Esophagus (tissue), 2 donors: ENCODE measurements at regions not wholly inside any gene's neighbourhood (a gene's known extent, or its start where the extent isn't known, plus 50 kb on each side); places are given as distances from the start of the nearest gene placed in this dataset.

Experiments used
- H3K27ac ChIP-seq, 2 donors: one replicate each; pipeline ENCODE4 v1.5.1; 2013; ENCODE audit warnings: low read depth in 2 of 2, mild to moderate bottlenecking in 2 of 2, inconsistent platforms in 1 of 2, low read length in 1 of 2, moderate library complexity in 1 of 2
- H3K27me3 ChIP-seq, 2 donors: one replicate each; pipeline ENCODE4 v1.6.1; 2013; ENCODE audit warnings: low read length in 2 of 2, control low read depth in 1 of 2, mild to moderate bottlenecking in 1 of 2; ENCODE audit not compliant: insufficient read depth in 2 of 2, control insufficient read depth in 1 of 2
- H3K36me3 ChIP-seq, 2 donors: one replicate each; pipeline ENCODE4 v1.6.1; 2013; ENCODE audit warnings: low read length in 1 of 2; ENCODE audit not compliant: control insufficient read depth in 2 of 2, insufficient read depth in 2 of 2
- H3K4me1 ChIP-seq, 2 donors: one replicate each; pipeline ENCODE4 v1.6.1; 2013; ENCODE audit warnings: low read length in 1 of 2; ENCODE audit not compliant: control insufficient read depth in 2 of 2, insufficient read depth in 2 of 2
- H3K4me3 ChIP-seq, 2 donors: one replicate each; pipeline ENCODE4 v1.5.1; 2013; ENCODE audit warnings: low read length in 2 of 2, mild to moderate bottlenecking in 2 of 2, low read depth in 1 of 2, moderate library complexity in 1 of 2
- H3K9me3 ChIP-seq, 2 donors: one replicate each; pipeline ENCODE4 v1.6.1; 2013; ENCODE audit warnings: mild to moderate bottlenecking in 2 of 2, low read depth in 1 of 2, low read length in 1 of 2, moderate library complexity in 1 of 2; ENCODE audit not compliant: control insufficient read depth in 2 of 2, insufficient read depth in 1 of 2
- WGBS, 2 donors: extraction: QIAGEN DNeasy Blood & Tissue Kit; methylation state at CpG; one replicate each; pipeline ENCODE4 v1.1.7; 2013; 5-methylcytosine and 5-hydroxymethylcytosine counted together
- donor health status: healthy with polysubstance abuse.
- donor health status: Bipolar disorder and iron deficiency.

- Histone ChIP-seq H3K9me3 (no peaks in the 10 kb centered on the region), H3K4me1 (no peaks in the 10 kb centered on the region), H3K27ac (no peak overlapping the region), H3K27me3 (no peaks in the 10 kb centered on the region), H3K36me3 (peaks cover 0 to 4% of the 10 kb centered on the region in 2 donors), H3K4me3 (no peak overlapping the region)
- 90 to 91% methylated on average over 4 of the region's 4 CpGs for WGBS, 2 donors
Observed at GRCh38 chr2:144211065-144211464, 308.9 kb downstream of the ZEB2 start.

GRCh38 chr2:144210076-144210475, 309.8 kb downstream of the ZEB2 start:
- no peak overlapping the region for H3K4me3 ChIP-seq
- H3K36me3 ChIP-seq = peaks cover 0 to 4% of the 10 kb centered on the region in 2 donors
- 92 to 98% methylated on average over 2 of the region's 2 CpGs for WGBS, 2 donors
- H3K27ac ChIP-seq = no peak overlapping the region
- H3K27me3 ChIP-seq = no peaks in the 10 kb centered on the region
- no peaks in the 10 kb centered on the region for H3K4me1 ChIP-seq
- H3K9me3 ChIP-seq = no peaks in the 10 kb centered on the region

DNA sequence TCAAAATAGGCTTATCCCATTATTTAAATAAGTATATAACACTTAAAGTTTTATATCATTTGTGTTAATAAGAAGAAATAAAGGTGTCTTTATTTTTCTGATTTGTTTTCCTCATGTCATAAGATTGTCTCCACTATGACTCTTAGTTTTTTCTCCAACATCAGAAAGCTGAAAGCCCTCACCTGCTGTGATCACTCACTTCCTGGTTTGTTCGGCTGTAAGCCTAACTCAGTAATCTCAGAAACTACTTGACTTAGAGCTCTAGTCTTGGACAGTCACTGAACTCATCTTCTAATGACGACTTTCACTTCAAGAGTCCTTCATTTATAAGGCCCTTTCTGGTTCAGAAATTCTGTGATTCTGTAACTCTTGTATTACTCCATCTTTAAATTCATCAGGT, 311.0 kb downstream of the ZEB2 start:
- 91 to 94% methylated on average over 2 of the region's 2 CpGs for WGBS, 2 donors
- Histone ChIP-seq H3K27me3 (no peaks in the 10 kb centered on the region), H3K4me3 (no peak overlapping the region), H3K4me1 (no peaks in the 10 kb centered on the region), H3K27ac (no peak overlapping the region), H3K36me3 (peaks cover 0 to 4% of the 10 kb centered on the region in 2 donors), H3K9me3 (no peaks in the 10 kb centered on the region)

DNA sequence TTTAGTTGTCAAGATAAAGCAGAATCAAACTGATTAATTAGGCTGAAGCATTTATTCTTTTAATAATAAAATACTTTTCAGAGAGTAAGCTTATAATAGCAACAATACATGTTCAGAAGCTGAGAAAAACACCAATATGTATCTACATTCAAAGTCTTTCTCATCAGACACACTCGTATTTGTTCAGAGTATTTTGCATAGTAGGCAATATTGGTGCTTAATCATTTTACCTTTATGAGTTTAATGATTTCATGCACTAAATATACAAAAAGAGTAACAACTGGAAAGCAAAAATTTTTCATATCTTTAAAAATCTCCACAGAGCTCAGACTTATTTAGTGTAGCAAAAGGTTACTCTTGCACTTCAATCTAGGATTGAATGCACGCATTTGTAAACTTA, 313.9 kb downstream of the ZEB2 start:
- H3K4me1 ChIP-seq = no peaks in the 10 kb centered on the region
- peaks cover 0 to under 1% of the 10 kb centered on the region in 2 donors for H3K36me3 ChIP-seq
- no peak overlapping the region for H3K4me3 ChIP-seq
- 94 to 97% methylated on average over 2 of the region's 2 CpGs for whole genome bisulfite sequencing, 2 donors
- H3K27me3 ChIP-seq = no peaks in the 10 kb centered on the region
- no peak overlapping the region for H3K27ac ChIP-seq
- H3K9me3 ChIP-seq = no peaks in the 10 kb centered on the region

- Histone ChIP-seq H3K4me1 (no peaks in the 10 kb centered on the region), H3K36me3 (no peaks in the 10 kb centered on the region), H3K4me3 (no peak overlapping the region), H3K9me3 (no peaks in the 10 kb centered on the region), H3K27ac (no peak overlapping the region), H3K27me3 (no peaks in the 10 kb centered on the region)
- 72 to 76% methylated on average over 1 of the region's 1 CpG for WGBS, 2 donors
Observed at GRCh38 chr2:144201868-144202468, 318.0 kb downstream of the ZEB2 start.

DNA sequence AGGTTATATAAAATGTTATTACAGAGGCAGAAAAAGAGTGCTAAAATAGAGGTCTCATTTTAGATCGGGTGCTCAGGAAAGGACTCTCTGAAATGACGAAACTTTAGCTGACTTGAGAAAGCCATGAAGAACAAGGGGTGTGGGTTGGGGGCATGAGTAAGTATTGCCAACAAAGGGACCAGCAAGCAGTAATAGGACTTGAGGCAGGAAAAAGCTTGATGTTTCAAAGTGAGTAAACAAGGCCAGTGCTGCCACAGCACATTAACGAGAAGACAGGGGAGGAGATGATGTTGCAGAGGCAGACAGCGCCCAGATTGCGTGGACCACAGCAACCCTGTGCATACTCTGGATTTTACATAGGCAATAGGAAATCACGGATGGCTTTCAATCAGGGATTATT, 318.8 kb downstream of the ZEB2 start:
- Histone ChIP-seq H3K4me1 (no peaks in the 10 kb centered on the region), H3K27ac (no peak overlapping the region), H3K36me3 (no peaks in the 10 kb centered on the region), H3K27me3 (no peaks in the 10 kb centered on the region), H3K9me3 (no peaks in the 10 kb centered on the region), H3K4me3 (no peak overlapping the region)
- WGBS, 2 donors = 92 to 93% methylated on average over 6 of the region's 6 CpGs

- 67 to 68% methylated on average over 3 of the region's 3 CpGs for WGBS, 2 donors
- no peaks in the 10 kb centered on the region for H3K36me3 ChIP-seq
Observed at GRCh38 chr2:144198116-144198515, 321.8 kb downstream of the ZEB2 start.

GRCh38 chr2:144194326-144195071, 325.4 kb downstream of the ZEB2 start:
- 86 to 88% methylated on average over 5 of the region's 5 CpGs for WGBS, 2 donors
- H3K36me3 ChIP-seq = no peaks in the 10 kb centered on the region
- H3K27me3 ChIP-seq = no peaks in the 10 kb centered on the region
- H3K9me3 ChIP-seq = no peaks in the 10 kb centered on the region
- H3K4me3 ChIP-seq = no peak overlapping the region
- H3K27ac ChIP-seq = no peak overlapping the region
- H3K4me1 ChIP-seq = no peaks in the 10 kb centered on the region

More at GRCh38 chr2:144198116-144198515, 321.8 kb downstream of the ZEB2 start:
- Histone ChIP-seq H3K4me3 (no peak overlapping the region), H3K27ac (no peak overlapping the region), H3K27me3 (no peaks in the 10 kb centered on the region), H3K4me1 (no peaks in the 10 kb centered on the region), H3K9me3 (no peaks in the 10 kb centered on the region)

DNA sequence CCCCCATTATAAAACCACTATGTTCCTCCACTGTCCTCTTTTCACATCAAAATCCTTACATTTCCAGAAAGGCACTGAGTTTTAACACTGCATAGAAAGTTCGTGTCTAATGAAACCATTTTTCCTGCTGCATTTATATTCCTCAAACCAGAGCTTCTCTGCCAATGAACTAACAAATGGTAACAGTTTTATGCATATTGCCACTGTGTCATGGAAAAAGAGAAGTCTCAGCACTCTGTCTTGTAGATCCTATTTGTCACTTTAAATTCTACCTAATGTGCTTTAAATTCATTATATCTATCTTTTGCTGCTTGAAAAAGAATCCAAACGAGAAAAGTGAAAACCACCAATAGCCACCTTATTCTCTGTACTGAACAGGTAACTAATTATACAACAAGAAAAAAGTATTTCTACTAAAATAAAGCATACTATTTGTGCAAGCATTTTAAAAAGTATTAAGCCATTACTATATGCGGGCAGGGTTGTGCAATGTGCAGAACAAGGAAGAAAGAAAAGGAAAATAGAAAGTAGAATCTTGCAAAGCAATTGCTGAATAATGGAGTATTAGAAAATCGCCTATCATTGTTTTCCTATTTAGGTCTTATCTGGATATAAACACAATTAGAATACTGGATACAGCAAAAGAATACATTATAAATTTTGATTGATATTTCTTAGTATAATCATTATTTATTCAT, 328.9 kb downstream of the ZEB2 start:
- Histone ChIP-seq H3K4me1 (no peaks in the 10 kb centered on the region), H3K9me3 (peaks cover 0 to 2% of the 10 kb centered on the region in 2 donors), H3K4me3 (no peak overlapping the region), H3K36me3 (no peaks in the 10 kb centered on the region), H3K27me3 (no peaks in the 10 kb centered on the region), H3K27ac (no peak overlapping the region)
- 90 to 91% methylated on average over 4 of the region's 4 CpGs for WGBS, 2 donors
